Panc1 (cell line): ENCODE measurements at regions not wholly inside any gene's neighbourhood (a gene's known extent, or its start where the extent isn't known, plus 50 kb on each side); places are given as distances from the start of the nearest gene placed in this dataset.

ENCODE experiments used
- CTCF ChIP-seq: fragments of 450-650 bp; IDR thresholded peaks from 2 replicates; pipeline ENCODE4 v1.5.1; 2017; ENCODE audit warnings: mild to moderate bottlenecking
- TF ChIP-seq, protein P1 (sequence below), 2 experiments: IDR thresholded peaks; 2 replicates each; pipeline ENCODE4 v1.6.1; 2011 to 2012; ENCODE audit warnings: low read depth in 2 of 2, control low read depth in 1 of 2, low read length in 1 of 2, mild to moderate bottlenecking in 1 of 2, moderate library complexity in 1 of 2; ENCODE audit not compliant: insufficient read depth in 1 of 2

DNA sequence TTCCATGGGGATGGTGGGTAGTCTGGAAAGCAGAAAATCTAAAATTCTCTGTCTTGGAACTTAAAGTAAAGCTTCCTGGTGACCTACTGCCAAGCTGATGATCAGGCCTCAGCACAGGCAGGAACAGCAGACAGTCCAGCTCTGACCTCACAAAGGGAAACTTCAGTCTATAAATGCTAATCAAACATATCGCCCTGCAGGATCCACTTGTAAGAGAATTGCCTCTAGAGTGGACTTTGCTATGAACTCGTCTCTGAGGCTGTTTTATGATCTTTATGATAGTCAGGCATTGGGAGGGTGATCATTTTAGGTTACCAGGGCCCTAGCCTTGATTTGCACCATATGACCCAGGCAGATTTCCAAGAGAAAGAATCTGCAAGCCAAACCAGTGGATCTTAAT is 67.6 kb upstream of the SELENOP start:
- TF ChIP-seq, protein P1, sequence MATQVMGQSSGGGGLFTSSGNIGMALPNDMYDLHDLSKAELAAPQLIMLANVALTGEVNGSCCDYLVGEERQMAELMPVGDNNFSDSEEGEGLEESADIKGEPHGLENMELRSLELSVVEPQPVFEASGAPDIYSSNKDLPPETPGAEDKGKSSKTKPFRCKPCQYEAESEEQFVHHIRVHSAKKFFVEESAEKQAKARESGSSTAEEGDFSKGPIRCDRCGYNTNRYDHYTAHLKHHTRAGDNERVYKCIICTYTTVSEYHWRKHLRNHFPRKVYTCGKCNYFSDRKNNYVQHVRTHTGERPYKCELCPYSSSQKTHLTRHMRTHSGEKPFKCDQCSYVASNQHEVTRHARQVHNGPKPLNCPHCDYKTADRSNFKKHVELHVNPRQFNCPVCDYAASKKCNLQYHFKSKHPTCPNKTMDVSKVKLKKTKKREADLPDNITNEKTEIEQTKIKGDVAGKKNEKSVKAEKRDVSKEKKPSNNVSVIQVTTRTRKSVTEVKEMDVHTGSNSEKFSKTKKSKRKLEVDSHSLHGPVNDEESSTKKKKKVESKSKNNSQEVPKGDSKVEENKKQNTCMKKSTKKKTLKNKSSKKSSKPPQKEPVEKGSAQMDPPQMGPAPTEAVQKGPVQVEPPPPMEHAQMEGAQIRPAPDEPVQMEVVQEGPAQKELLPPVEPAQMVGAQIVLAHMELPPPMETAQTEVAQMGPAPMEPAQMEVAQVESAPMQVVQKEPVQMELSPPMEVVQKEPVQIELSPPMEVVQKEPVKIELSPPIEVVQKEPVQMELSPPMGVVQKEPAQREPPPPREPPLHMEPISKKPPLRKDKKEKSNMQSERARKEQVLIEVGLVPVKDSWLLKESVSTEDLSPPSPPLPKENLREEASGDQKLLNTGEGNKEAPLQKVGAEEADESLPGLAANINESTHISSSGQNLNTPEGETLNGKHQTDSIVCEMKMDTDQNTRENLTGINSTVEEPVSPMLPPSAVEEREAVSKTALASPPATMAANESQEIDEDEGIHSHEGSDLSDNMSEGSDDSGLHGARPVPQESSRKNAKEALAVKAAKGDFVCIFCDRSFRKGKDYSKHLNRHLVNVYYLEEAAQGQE (IDR thresholded peaks at IDR 0.05; ENCODE audit: insufficient read depth in 1 of 2, low read depth in 2 of 2, low read length in 1 of 2) = no peak
- TF ChIP-seq CTCF = no peak
